Stimulated activated CD8-positive, alpha-beta memory T cell treated with anti-CD3 and anti-CD28 coated beads, Interleukin-4, amount 100 ng/mL, for 48 hours (primary cell): ENCODE measurements at regions not wholly inside any gene's neighbourhood (a gene's known extent, or its start where the extent isn't known, plus 50 kb on each side); places are given as distances from the start of the nearest gene placed in this dataset.

Experiments used
- DNase-seq: peaks from one replicate; pipeline ENCODE4 v3.0.0-alpha.2; 2020

- DNase-seq = no peak
Observed at GRCh38 chr12:77777274-77777673, 53.4 kb upstream of the NAV3 start.

- no peak for DNase-seq
Observed at GRCh38 chr12:77774761-77775160, 55.9 kb upstream of the NAV3 start.

- no peak for DNase-seq
Observed at GRCh38 chr12:77772676-77773298, 57.9 kb upstream of the NAV3 start.

- no peak for DNase-seq
Observed at GRCh38 chr12:77768558-77768957, 62.1 kb upstream of the NAV3 start.

GRCh38 chr12:77767756-77768343 lies 62.8 kb upstream of the NAV3 start:
- no peak for DNase-seq

- DNase-seq = no peak
Observed at GRCh38 chr12:77767335-77767734, 63.4 kb upstream of the NAV3 start.

GRCh38 chr12:77766224-77766623 lies 64.5 kb upstream of the NAV3 start:
- DNase-seq = no peak

GRCh38 chr12:77761286-77761685 lies 69.4 kb upstream of the NAV3 start:
- DNase-seq = no peak

GRCh38 chr12:77760271-77761025 lies 70.2 kb upstream of the NAV3 start:
- DNase-seq = no peak

- no peak for DNase-seq
Observed at GRCh38 chr12:77754086-77754485, 76.6 kb upstream of the NAV3 start.

GRCh38 chr12:77751939-77752338 lies 78.8 kb upstream of the NAV3 start:
- DNase-seq = no peak

GRCh38 chr12:77746096-77746495 lies 84.6 kb upstream of the NAV3 start:
- DNase-seq = no peak

GRCh38 chr12:77745624-77746023 lies 85.1 kb upstream of the NAV3 start:
- no peak for DNase-seq

- no peak for DNase-seq
Observed at GRCh38 chr12:77742631-77743030, 88.1 kb upstream of the NAV3 start.

- no peak for DNase-seq
Observed at GRCh38 chr12:77741974-77742517, 88.6 kb upstream of the NAV3 start.

GRCh38 chr12:77736219-77736965 lies 94.3 kb upstream of the NAV3 start:
- DNase-seq = no peak

GRCh38 chr12:77734214-77734883 lies 96.3 kb upstream of the NAV3 start:
- no peak for DNase-seq

GRCh38 chr12:77728018-77728417 lies 102.7 kb upstream of the NAV3 start:
- DNase-seq = no peak

- no peak for DNase-seq
Observed at GRCh38 chr12:77727442-77728001, 103.2 kb upstream of the NAV3 start.

- DNase-seq = no peak
Observed at GRCh38 chr12:77725611-77726010, 105.1 kb upstream of the NAV3 start.

GRCh38 chr12:77724367-77724957 lies 106.2 kb upstream of the NAV3 start:
- no peak for DNase-seq

- DNase-seq = no peak
Observed at GRCh38 chr12:77723308-77723707, 107.4 kb upstream of the NAV3 start.
